ENCODE measurements at regions not wholly inside any gene's neighbourhood (a gene's known extent, or its start where the extent isn't known, plus 50 kb on each side); places are given as distances from the start of the nearest gene placed in this dataset.

- TF ChIP-seq POLR2A (IDR thresholded peaks at IDR 0.05) (no peak), EP300 (IDR thresholded peaks at IDR 0.05) (no peak)
These were observed 258.9 kb upstream of the LRIG3 start for GRCh38 chr12:59179231-59179630.

All from ovary (tissue), 1 donor.